K562 (cell line): ENCODE measurements at regions not wholly inside any gene's neighbourhood (a gene's known extent, or its start where the extent isn't known, plus 50 kb on each side); places are given as distances from the start of the nearest gene placed in this dataset.

ENCODE experiments used
- ATAC-seq: fragments of 200-7000 bp; cut with Tn5 transposase; 3 replicates; pipeline ENCODE4 v1.9.1; 2020; ENCODE audit warnings: moderate library complexity
- BruUV-seq: library from RNA; stranded (reverse); fragments of 400-500 nt; replicated peaks from 2 replicates; lab custom pipeline; 2021; lab: Mats Ljungman, UMichigan
- CTCF ChIA-PET: fragments of 300-600 bp; formaldehyde crosslinking; extraction: SDS; loops from one replicate; lab custom pipeline; 2021; ENCODE audit warnings: low intra/inter-chr PET ratio; lab: Yijun Ruan, JAX
- POLR2A ChIA-PET: fragments of 300-600, 350-650 bp; sonication (Branson Sonifier 250); formaldehyde crosslinking; extraction: SDS; loops from one replicate; lab custom pipeline; 2021; ENCODE audit warnings: antibody characterized with exemption, inconsistent platforms; lab: Yijun Ruan, JAX
- DNase-seq, 4 experiments: peaks; one replicate each; pipeline versions ENCODE4 v3.0.0 to v3.0.0-alpha.2; 2011 to 2018; ENCODE audit warnings: low spot score in 3 of 4, mixed read lengths in 3 of 4; ENCODE audit errors: extremely low read depth in 1 of 4
- FAIRE-seq: peaks from 2 replicates; lab custom pipeline; 2011; peaks lifted over from hg19 to GRCh38; lab: Jason Lieb, UNC
- H2AFZ ChIP-seq: 2 replicates; pipeline ENCODE4 v1.6.0; 2011; ENCODE audit warnings: low read depth, low read length, control low read depth, inconsistent platforms
- H3K27ac ChIP-seq: fragments of 200-600 bp; 3 replicates; pipeline ENCODE4 v1.8.0; 2011; ENCODE audit warnings: low read depth, mild to moderate bottlenecking, control low read depth, inconsistent platforms, low read length, moderate library complexity, mixed read lengths; ENCODE audit errors: extremely low read depth
- H3K27me3 ChIP-seq, 2 experiments: fragments of 300-600 bp in 1 of 2; 2 replicates in 1 of 2; 3 replicates in 1 of 2; pipeline versions ENCODE4 v1.6.0 to v1.8.0; 2011; ENCODE audit warnings: inconsistent platforms in 2 of 2, low read length in 2 of 2, mild to moderate bottlenecking in 1 of 2, mixed read lengths in 1 of 2, moderate library complexity in 1 of 2; ENCODE audit not compliant: control insufficient read depth in 2 of 2, insufficient read depth in 2 of 2
- H3K36me3 ChIP-seq: fragments of 300-600 bp; 3 replicates; pipeline ENCODE4 v1.8.0; 2011; ENCODE audit warnings: mild to moderate bottlenecking, low read length, inconsistent platforms; ENCODE audit not compliant: control insufficient read depth, insufficient read depth
- H3K4me1 ChIP-seq, 2 experiments: fragments of 200-600 bp in 1 of 2; replicated peaks in 1 of 2; 2 replicates in 1 of 2; 3 replicates in 1 of 2; pipeline versions ENCODE4 v1.5.1 to v1.8.0; 2011; ENCODE audit warnings: inconsistent platforms in 2 of 2, low read length in 2 of 2, mild to moderate bottlenecking in 1 of 2, mixed read lengths in 1 of 2, moderate library complexity in 1 of 2; ENCODE audit not compliant: control insufficient read depth in 2 of 2, insufficient read depth in 2 of 2
- H3K4me2 ChIP-seq: 2 replicates; pipeline ENCODE4 v1.6.1; 2011; ENCODE audit warnings: low read length, control low read depth, inconsistent platforms, mixed read lengths; ENCODE audit not compliant: insufficient read depth
- H3K4me3 ChIP-seq: fragments of 200-600 bp; sonication (generic), shearing (Covaris generic); 2 replicates; pipeline ENCODE4 v1.5.1; 2016; ENCODE audit warnings: control low read depth, inconsistent platforms
- H3K79me2 ChIP-seq: fragments of 200-600 bp; 3 replicates; pipeline ENCODE4 v1.8.0; 2011; ENCODE audit warnings: low read length, inconsistent platforms; ENCODE audit not compliant: control insufficient read depth, insufficient read depth
- H3K9ac ChIP-seq, 2 experiments: 2 replicates each; pipeline versions ENCODE4 v1.6.0 to v1.6.1; 2011; ENCODE audit warnings: low read depth in 2 of 2, low read length in 2 of 2, control low read depth in 1 of 2, inconsistent platforms in 1 of 2, mild to moderate bottlenecking in 1 of 2, mixed read lengths in 1 of 2; ENCODE audit not compliant: insufficient read depth in 1 of 2
- H3K9me1 ChIP-seq: one replicate; pipeline ENCODE4 v1.6.0; 2011; ENCODE audit warnings: inconsistent platforms, mild to moderate bottlenecking, low read length, moderate library complexity; ENCODE audit not compliant: control insufficient read depth, insufficient read depth
- H3K9me3 ChIP-seq: replicated peaks from 2 replicates; pipeline ENCODE4 v1.5.1; 2011; ENCODE audit warnings: low read depth, low read length, inconsistent platforms; ENCODE audit not compliant: control insufficient read depth, insufficient read depth
- H4K20me1 ChIP-seq: replicated peaks from 2 replicates; pipeline ENCODE4 v1.6.1; 2011; ENCODE audit warnings: low read length, inconsistent platforms, mixed read lengths; ENCODE audit not compliant: control insufficient read depth, insufficient read depth
- ARID1B ChIP-seq: fragments of 450-650 bp; IDR thresholded peaks from 2 replicates; pipeline ENCODE4 v1.6.1; 2016; ENCODE audit warnings: antibody characterized with exemption, mild to moderate bottlenecking, inconsistent platforms
- CBX1 ChIP-seq: sonication (generic); IDR thresholded peaks from 2 replicates; pipeline ENCODE4 v1.6.1; 2016; ENCODE audit warnings: antibody characterized with exemption, low read depth, mild to moderate bottlenecking
- E4F1 ChIP-seq: fragments of 250-450 bp; sonication (Bioruptor Pico); IDR thresholded peaks from 2 replicates; pipeline ENCODE4 v1.5.0; 2021; ENCODE audit warnings: mild to moderate bottlenecking, borderline replicate concordance
- HDAC1 ChIP-seq, 2 experiments: fragments of 450-650 bp; IDR thresholded peaks; 2 replicates each; pipeline ENCODE4 v1.6.1; 2016 to 2017; ENCODE audit warnings: inconsistent platforms in 1 of 2, mild to moderate bottlenecking in 1 of 2, moderate library complexity in 1 of 2
- JUNB ChIP-seq: fragments of 450-650 bp; formaldehyde crosslinking; conservative IDR thresholded peaks from 2 replicates; pipeline ENCODE4 v1.4.0; 2020; ENCODE audit warnings: mild to moderate bottlenecking
- LARP7 ChIP-seq: fragments of 450-650 bp; IDR thresholded peaks from 2 replicates; pipeline ENCODE4 v1.6.1; 2016
- MCM2 ChIP-seq: fragments of 450-650 bp; IDR thresholded peaks from 2 replicates; pipeline ENCODE4 v1.6.1; 2017; ENCODE audit warnings: low read depth, mild to moderate bottlenecking
- MECOM ChIP-seq: fragments of 250-450 bp; sonication (Bioruptor Pico); IDR thresholded peaks from 2 replicates; pipeline ENCODE4 v1.8.0; 2022; ENCODE audit warnings: inconsistent platforms
- PCBP2 ChIP-seq: fragments of 200-400 bp; formaldehyde crosslinking; IDR thresholded peaks from 2 replicates; pipeline ENCODE4 v1.6.1; 2018; ENCODE audit warnings: low read length, low read depth, mild to moderate bottlenecking, moderate library complexity; ENCODE audit not compliant: poor library complexity, severe bottlenecking
- POLR2A ChIP-seq: fragments of 450-650 bp; conservative IDR thresholded peaks from 2 replicates; pipeline ENCODE4 v1.6.1; 2016
- PURB ChIP-seq: sonication (generic); formaldehyde crosslinking; IDR thresholded peaks from 2 replicates; pipeline ENCODE4 v1.9.0; 2021; ENCODE audit warnings: low read depth, mild to moderate bottlenecking, missing genetic modification reagents
- RBM34 ChIP-seq: fragments of 200-400 bp; formaldehyde crosslinking; IDR thresholded peaks from 2 replicates; pipeline ENCODE4 v1.6.1; 2018; ENCODE audit warnings: low read length, borderline replicate concordance; ENCODE audit not compliant: insufficient read depth
- SMC3 ChIP-seq: conservative IDR thresholded peaks from 2 replicates; pipeline ENCODE4 v1.6.1; 2011; ENCODE audit warnings: low read depth, low read length, improper control_type of control experiment; ENCODE audit not compliant: insufficient read depth
- TARDBP ChIP-seq: fragments of 450-650 bp; IDR thresholded peaks from 2 replicates; pipeline ENCODE4 v1.6.1; 2016
- TEAD1 ChIP-seq, 2 experiments: fragments of 450-650 bp in 1 of 2; sonication (generic) in 1 of 2; formaldehyde crosslinking; IDR thresholded peaks; 2 replicates each; pipeline versions ENCODE4 v1.4.0 to v1.8.0; 2020 to 2022; ENCODE audit warnings: mild to moderate bottlenecking in 2 of 2, missing genetic modification reagents in 1 of 2
- ZFP36 ChIP-seq: fragments of 150-350 bp; IDR thresholded peaks from 2 replicates; pipeline ENCODE4 v1.6.1; 2018; ENCODE audit warnings: low read length, low read depth; ENCODE audit not compliant: partially characterized antibody
- ZNF165 ChIP-seq: fragments of 250-450 bp; sonication (Bioruptor Pico); IDR thresholded peaks from 2 replicates; pipeline ENCODE4 v1.4.0; 2020; ENCODE audit warnings: borderline replicate concordance
- ZNF644 ChIP-seq: fragments of 200-800 bp; sonication (Bioruptor generic); IDR thresholded peaks from 2 replicates; pipeline ENCODE4 v1.6.1; 2016; ENCODE audit warnings: low read depth, missing genetic modification characterization, missing compliant biosample characterization
- WGBS: fragments of 100-300 bp; shearing (Covaris generic); methylation state at CpG from one replicate; pipeline ENCODE4 v1.1.6; 2016; ENCODE audit warnings: low coverage, mixed read lengths; ENCODE audit not compliant: insufficient coverage; ENCODE audit errors: missing lambda C conversion rate; 5-methylcytosine and 5-hydroxymethylcytosine counted together
- in situ Hi-C: fragments of 300-500 bp; cut with MboI; formaldehyde crosslinking; loops from 4 replicates; pipeline ENCODE4 v1.15.0; 2018; ENCODE audit warnings: inconsistent platforms, mixed read lengths
- intact Hi-C: fragments of 100-400 bp; cut with micrococcal nuclease; formaldehyde crosslinking; loops from 2 replicates; pipeline ENCODE4 v1.14.2; 2022
- TF ChIP-seq, protein P1 (sequence below): fragments of 450-650 bp; IDR thresholded peaks from 2 replicates; pipeline ENCODE4 v1.6.1; 2016; ENCODE audit warnings: antibody characterized with exemption

DNA sequence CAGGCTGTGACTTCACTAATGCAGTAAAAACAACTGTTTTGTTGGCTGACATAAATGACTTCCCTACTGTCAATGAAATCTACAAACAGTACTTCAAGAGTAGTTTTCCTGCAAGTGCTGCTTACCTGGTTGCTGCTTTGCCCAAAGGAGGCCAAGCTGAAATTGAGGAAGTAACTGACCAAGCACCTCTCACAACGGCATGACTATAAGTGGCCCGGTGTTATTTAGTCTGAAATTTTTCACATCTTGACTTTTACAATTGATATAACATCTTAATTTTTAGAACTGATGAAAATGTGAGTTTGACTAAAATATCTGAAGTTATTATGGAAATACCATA lies 274.9 kb upstream of the NR5A2 start:
- Histone ChIP-seq H3K4me2 (no peak overlapping the region), H3K79me2 (no peaks in the 10 kb centered on the region), H3K9me1 (no peaks in the 10 kb centered on the region), H3K4me3 (no peak overlapping the region), H4K20me1 (no peaks in the 10 kb centered on the region), H3K4me1 (no peaks in the 10 kb centered on the region), H3K9me3 (no peaks in the 10 kb centered on the region), H3K27me3 (no peaks in the 10 kb centered on the region), H3K9ac (no peak overlapping the region), H2AFZ (no peak overlapping the region), H3K27ac (no peak overlapping the region), H3K36me3 (no peaks in the 10 kb centered on the region)
- intact Hi-C loops = no loop called here
- WGBS = 2% methylated on average over 2 of the region's 2 CpGs
- in situ Hi-C loops = no loop called here
- FAIRE-seq (no peak), DNase-seq (no peak), ATAC-seq (no peak)
- POLR2A ChIA-PET = no interaction called here
- CTCF ChIA-PET = no interaction called here
- no TSS peak for BruUV-seq
- TF ChIP-seq TEAD1 (CRISPR knock-in tag; IDR thresholded peaks at IDR 0.05) (no peak), TARDBP (no peak), RBM34 (no peak), HDAC1 (IDR thresholded peaks at IDR 0.05) (no peak), E4F1 (CRISPR knock-in tag) (no peak), PCBP2 (no peak), JUNB (no peak), LARP7 (no peak), MCM2 (no peak), CBX1 (no peak), ZFP36 (no peak), ARID1B (no peak), ZNF165 (CRISPR knock-in tag) (no peak), PURB (no peak), SMC3 (no peak), MECOM (CRISPR knock-in tag) (no peak), POLR2A (no peak), ZNF644 (tag) (no peak)
- TF ChIP-seq, protein P1, sequence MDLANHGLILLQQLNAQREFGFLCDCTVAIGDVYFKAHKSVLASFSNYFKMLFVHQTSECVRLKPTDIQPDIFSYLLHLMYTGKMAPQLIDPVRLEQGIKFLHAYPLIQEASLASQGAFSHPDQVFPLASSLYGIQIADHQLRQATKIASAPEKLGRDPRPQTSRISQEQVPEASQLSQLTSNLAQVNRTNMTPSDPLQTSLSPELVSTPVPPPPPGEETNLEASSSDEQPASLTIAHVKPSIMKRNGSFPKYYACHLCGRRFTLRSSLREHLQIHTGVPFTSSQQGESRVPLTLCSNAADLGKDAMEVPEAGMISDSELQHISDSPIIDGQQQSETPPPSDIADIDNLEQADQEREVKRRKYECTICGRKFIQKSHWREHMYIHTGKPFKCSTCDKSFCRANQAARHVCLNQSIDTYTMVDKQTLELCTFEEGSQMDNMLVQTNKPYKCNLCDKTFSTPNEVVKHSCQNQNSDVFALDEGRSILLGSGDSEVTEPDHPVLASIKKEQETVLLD = no peak
